HL-60 (cell line): ENCODE measurements at regions not wholly inside any gene's neighbourhood (a gene's known extent, or its start where the extent isn't known, plus 50 kb on each side); places are given as distances from the start of the nearest gene placed in this dataset.
A peak's percentile ranks its signal among the peaks of the same experiment; 100 is the strongest.

ENCODE experiments used
- DNase-seq, 2 experiments: peaks; one replicate each; pipeline ENCODE4 v3.0.0-alpha.2; 2010 to 2020; ENCODE audit warnings: low read depth in 1 of 2, low spot score in 1 of 2
- H3K27ac ChIP-seq: fragments of 250-450 bp; sonication (Bioruptor Pico); replicated peaks from 2 replicates; pipeline ENCODE4 v1.5.1; 2020; ENCODE audit warnings: mild to moderate bottlenecking, moderate library complexity
- H3K27me3 ChIP-seq: fragments of 250-450 bp; sonication (Bioruptor Pico); 2 replicates; pipeline ENCODE4 v1.5.1; 2021; ENCODE audit warnings: mild to moderate bottlenecking, moderate library complexity; ENCODE audit not compliant: insufficient read depth, poor library complexity, severe bottlenecking
- H3K4me3 ChIP-seq: replicated peaks from 2 replicates; pipeline ENCODE4 v1.5.1; 2011; ENCODE audit warnings: mild to moderate bottlenecking, control low read depth, low read length; ENCODE audit not compliant: insufficient read depth
- CTCF ChIP-seq: IDR thresholded peaks from one replicate; pipeline ENCODE4 v1.5.1; 2011; ENCODE audit warnings: low read length, control low read depth, inconsistent platforms; ENCODE audit not compliant: insufficient read depth
- GABPA ChIP-seq: IDR thresholded peaks from 2 replicates; pipeline ENCODE4 v1.6.1; 2012; ENCODE audit warnings: low read depth
- POLR2AphosphoS5 ChIP-seq: IDR thresholded peaks from 2 replicates; pipeline ENCODE4 v1.6.1; 2012; ENCODE audit warnings: low read depth
- SPI1 ChIP-seq: IDR thresholded peaks from 2 replicates; pipeline ENCODE4 v1.6.1; 2012; ENCODE audit warnings: low read depth, mild to moderate bottlenecking, borderline replicate concordance
- TF ChIP-seq, protein P1 (sequence below): IDR thresholded peaks from 2 replicates; pipeline ENCODE4 v1.6.1; 2012; ENCODE audit warnings: low read depth; ENCODE audit not compliant: insufficient replicate concordance

- DNase-seq: peak in 1 of 2 experiments; percentile 15
- no peak overlapping the region for H3K27ac ChIP-seq
- TF ChIP-seq, protein P1, sequence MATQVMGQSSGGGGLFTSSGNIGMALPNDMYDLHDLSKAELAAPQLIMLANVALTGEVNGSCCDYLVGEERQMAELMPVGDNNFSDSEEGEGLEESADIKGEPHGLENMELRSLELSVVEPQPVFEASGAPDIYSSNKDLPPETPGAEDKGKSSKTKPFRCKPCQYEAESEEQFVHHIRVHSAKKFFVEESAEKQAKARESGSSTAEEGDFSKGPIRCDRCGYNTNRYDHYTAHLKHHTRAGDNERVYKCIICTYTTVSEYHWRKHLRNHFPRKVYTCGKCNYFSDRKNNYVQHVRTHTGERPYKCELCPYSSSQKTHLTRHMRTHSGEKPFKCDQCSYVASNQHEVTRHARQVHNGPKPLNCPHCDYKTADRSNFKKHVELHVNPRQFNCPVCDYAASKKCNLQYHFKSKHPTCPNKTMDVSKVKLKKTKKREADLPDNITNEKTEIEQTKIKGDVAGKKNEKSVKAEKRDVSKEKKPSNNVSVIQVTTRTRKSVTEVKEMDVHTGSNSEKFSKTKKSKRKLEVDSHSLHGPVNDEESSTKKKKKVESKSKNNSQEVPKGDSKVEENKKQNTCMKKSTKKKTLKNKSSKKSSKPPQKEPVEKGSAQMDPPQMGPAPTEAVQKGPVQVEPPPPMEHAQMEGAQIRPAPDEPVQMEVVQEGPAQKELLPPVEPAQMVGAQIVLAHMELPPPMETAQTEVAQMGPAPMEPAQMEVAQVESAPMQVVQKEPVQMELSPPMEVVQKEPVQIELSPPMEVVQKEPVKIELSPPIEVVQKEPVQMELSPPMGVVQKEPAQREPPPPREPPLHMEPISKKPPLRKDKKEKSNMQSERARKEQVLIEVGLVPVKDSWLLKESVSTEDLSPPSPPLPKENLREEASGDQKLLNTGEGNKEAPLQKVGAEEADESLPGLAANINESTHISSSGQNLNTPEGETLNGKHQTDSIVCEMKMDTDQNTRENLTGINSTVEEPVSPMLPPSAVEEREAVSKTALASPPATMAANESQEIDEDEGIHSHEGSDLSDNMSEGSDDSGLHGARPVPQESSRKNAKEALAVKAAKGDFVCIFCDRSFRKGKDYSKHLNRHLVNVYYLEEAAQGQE: no peak
- TF ChIP-seq GABPA (no peak), POLR2AphosphoS5 (no peak), SPI1 (no peak), CTCF (no peak)
Measured at GRCh38 chr1:212161231-212161781, 123.9 kb upstream of the PPP2R5A start.

DNA sequence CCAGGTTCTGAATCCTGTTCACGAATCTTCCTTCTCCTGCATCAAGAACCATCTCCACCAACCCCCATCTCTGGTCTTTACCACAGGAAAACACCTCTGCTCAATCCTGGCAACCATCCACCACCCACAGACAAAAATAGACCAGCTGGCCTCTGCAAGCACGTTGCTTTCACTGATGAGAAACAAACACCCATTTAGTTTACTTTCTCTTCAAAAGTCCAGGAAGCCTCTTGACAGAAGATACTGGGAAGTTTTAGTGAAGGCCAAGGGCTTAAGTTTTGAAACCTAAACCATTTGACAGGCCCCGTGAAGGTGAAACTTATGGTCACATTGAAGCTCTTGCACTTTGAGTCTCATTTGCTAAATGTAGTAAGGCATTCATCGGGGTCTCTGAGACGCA, 122.6 kb upstream of the PPP2R5A start:
- peak in 1 of 2 experiments; percentile 23 for DNase-seq
- Histone ChIP-seq H3K27me3 (no peaks in the 10 kb centered on the region), H3K4me3 (no peak overlapping the region), H3K27ac (no peak overlapping the region)
- TF ChIP-seq SPI1: no peak
- TF ChIP-seq GABPA: no peak
- TF ChIP-seq, protein P1: no peak
- TF ChIP-seq CTCF: no peak
- TF ChIP-seq POLR2AphosphoS5: no peak

More at GRCh38 chr1:212161231-212161781, 123.9 kb upstream of the PPP2R5A start:
- Histone ChIP-seq H3K4me3 (no peak overlapping the region), H3K27me3 (no peaks in the 10 kb centered on the region)

GRCh38 chr1:212164095-212164872, 120.9 kb upstream of the PPP2R5A start:
- Histone ChIP-seq H3K27ac (no peak overlapping the region), H3K27me3 (no peaks in the 10 kb centered on the region), H3K4me3 (no peak overlapping the region)
- DNase-seq: no peak
- TF ChIP-seq GABPA: no peak

DNA sequence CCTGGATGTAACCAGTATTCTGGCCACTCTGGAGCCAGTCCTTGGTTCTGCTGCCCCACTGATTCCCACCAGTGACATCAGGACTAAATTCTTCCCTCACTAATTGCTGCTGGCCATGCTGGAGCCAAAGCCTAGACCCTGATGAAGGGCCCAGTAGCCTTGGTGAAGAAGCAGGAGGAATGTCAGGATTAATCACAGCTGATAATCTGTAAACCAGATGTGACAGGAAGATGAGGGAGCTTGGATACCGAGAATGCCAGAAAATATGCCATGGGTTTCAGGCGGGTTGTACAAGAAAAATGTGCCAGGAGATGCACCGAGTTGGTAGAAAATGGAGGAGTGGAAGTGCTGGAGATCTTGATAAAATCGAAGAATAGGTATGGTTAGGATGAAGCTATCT, 119.0 kb upstream of the PPP2R5A start:
- no peak for DNase-seq
- Histone ChIP-seq H3K27ac (no peak overlapping the region), H3K27me3 (no peaks in the 10 kb centered on the region), H3K4me3 (no peak overlapping the region)
- TF ChIP-seq SPI1: no peak
- TF ChIP-seq GABPA: no peak
- TF ChIP-seq CTCF: no peak
- TF ChIP-seq, protein P1: no peak
- no peak for TF ChIP-seq POLR2AphosphoS5
